Gastroesophageal sphincter (tissue), 4 donors: ENCODE measurements at regions not wholly inside any gene's neighbourhood (a gene's known extent, or its start where the extent isn't known, plus 50 kb on each side); places are given as distances from the start of the nearest gene placed in this dataset.

Experiments
- ATAC-seq: fragments of 150-250 bp; one replicate; pipeline ENCODE4 v1.9.1; 2016; ENCODE audit warnings: mild to moderate bottlenecking, moderate library complexity
- H3K27ac ChIP-seq, 4 donors: fragments of 200-600 bp; sonication (generic) in 3 of 4; 1 replicate in 3 of 4; 2 replicates in 1 of 4; pipeline ENCODE4 v1.5.1; 2016 to 2019
- H3K27me3 ChIP-seq: fragments of 200-600 bp; sonication (generic); one replicate; pipeline ENCODE4 v1.5.1; 2019
- H3K36me3 ChIP-seq, 2 donors: fragments of 200-600 bp; sonication (generic); one replicate each; pipeline ENCODE4 v1.5.1; 2019; ENCODE audit warnings: control low read depth in 1 of 2
- H3K4me1 ChIP-seq, 3 donors: fragments of 200-600 bp; sonication (generic); 1 replicate in 2 of 3; 2 replicates in 1 of 3; pipeline ENCODE4 v1.5.1; 2016 to 2019; ENCODE audit warnings: control low read depth in 2 of 3
- H3K4me3 ChIP-seq, 2 donors: fragments of 200-600 bp; sonication (generic); one replicate each; pipeline ENCODE4 v1.5.1; 2019; ENCODE audit warnings: mild to moderate bottlenecking in 1 of 2, moderate library complexity in 1 of 2
- H3K9me3 ChIP-seq, 3 donors: fragments of 200-600 bp; sonication (generic); one replicate each; pipeline ENCODE4 v1.5.1; 2017 to 2019; ENCODE audit warnings: control low read depth in 2 of 3
- CTCF ChIP-seq, 4 experiments: fragments of 200-600 bp in 2 of 4; fragments of 450-650 bp in 2 of 4; sonication (generic) in 1 of 4; IDR thresholded peaks; one replicate each; pipeline ENCODE4 v1.5.1; 2017 to 2019; ENCODE audit warnings: antibody characterized with exemption in 4 of 4, mild to moderate bottlenecking in 2 of 4, moderate library complexity in 2 of 4
- EP300 ChIP-seq: sonication (generic); formaldehyde crosslinking; IDR thresholded peaks from one replicate; pipeline ENCODE4 v1.6.1; 2017; ENCODE audit warnings: antibody characterized with exemption, mild to moderate bottlenecking
- POLR2A ChIP-seq, 2 donors: fragments of 450-650 bp; IDR thresholded peaks; one replicate each; pipeline ENCODE4 v1.6.1; 2017; ENCODE audit warnings: antibody characterized with exemption in 2 of 2, mild to moderate bottlenecking in 2 of 2, moderate library complexity in 1 of 2
- POLR2AphosphoS5 ChIP-seq: sonication (generic); formaldehyde crosslinking; IDR thresholded peaks from one replicate; pipeline ENCODE4 v1.6.1; 2017; ENCODE audit warnings: antibody characterized with exemption
- WGBS, 2 donors: methylation state at CpG; one replicate each; pipeline ENCODE4 v1.1.5; 2018; ENCODE audit warnings: low coverage in 1 of 2; 5-methylcytosine and 5-hydroxymethylcytosine counted together

- Histone ChIP-seq H3K27me3 (no peaks in the 10 kb centered on the region), H3K4me1 (no peaks in the 10 kb centered on the region), H3K27ac (no peak overlapping the region), H3K9me3 (no peaks in the 10 kb centered on the region), H3K36me3 (no peaks in the 10 kb centered on the region), H3K4me3 (no peak overlapping the region)
- no peak for TF ChIP-seq POLR2A (IDR thresholded peaks at IDR 0.05)
- no peak for TF ChIP-seq CTCF (IDR thresholded peaks at IDR 0.05)
- ATAC-seq, result no peak
- WGBS, 2 donors, result 65 to 69% methylated on average over 3 to 4 of the region's 4 CpGs
Measured at GRCh38 chr1:218079347-218079746, 205.7 kb upstream of the RRP15 start.

- Histone ChIP-seq H3K9me3 (no peaks in the 10 kb centered on the region), H3K27me3 (no peaks in the 10 kb centered on the region), H3K4me3 (no peak overlapping the region), H3K36me3 (no peaks in the 10 kb centered on the region), H3K27ac (no peak overlapping the region), H3K4me1 (no peaks in the 10 kb centered on the region)
- ATAC-seq, result no peak
- no peak for TF ChIP-seq EP300
- no peak for TF ChIP-seq CTCF (IDR thresholded peaks at IDR 0.05)
- no peak for TF ChIP-seq POLR2AphosphoS5
- no peak for TF ChIP-seq POLR2A (IDR thresholded peaks at IDR 0.05)
- WGBS, 2 donors, result 81 to 97% methylated on average over 5 of the region's 5 CpGs
Measured at GRCh38 chr1:218079820-218080219, 205.3 kb upstream of the RRP15 start.

- Histone ChIP-seq H3K9me3 (no peaks in the 10 kb centered on the region), H3K4me3 (no peak overlapping the region), H3K27me3 (no peaks in the 10 kb centered on the region), H3K36me3 (no peaks in the 10 kb centered on the region), H3K27ac (no peak overlapping the region), H3K4me1 (no peaks in the 10 kb centered on the region)
- TF ChIP-seq POLR2A (IDR thresholded peaks at IDR 0.05), result no peak
- no peak for TF ChIP-seq CTCF (IDR thresholded peaks at IDR 0.05)
- 70 to 100% methylated on average over 2 to 5 of the region's 5 CpGs for WGBS, 2 donors
- ATAC-seq, result no peak
Measured at GRCh38 chr1:218080863-218081262, 204.2 kb upstream of the RRP15 start.

- no peaks in the 10 kb centered on the region for H3K36me3 ChIP-seq
- TF ChIP-seq CTCF (IDR thresholded peaks at IDR 0.05) (no peak), POLR2AphosphoS5 (no peak), POLR2A (IDR thresholded peaks at IDR 0.05) (no peak), EP300 (no peak)
- H3K4me3 ChIP-seq, result no peak overlapping the region
- H3K27me3 ChIP-seq, result no peaks in the 10 kb centered on the region
- no peak for ATAC-seq
- no peaks in the 10 kb centered on the region for H3K9me3 ChIP-seq
- no peaks in the 10 kb centered on the region for H3K4me1 ChIP-seq
- H3K27ac ChIP-seq, result no peak overlapping the region
Measured at GRCh38 chr1:218081358-218081757, 203.7 kb upstream of the RRP15 start.

- 86 to 88% methylated on average over 1 of the region's 1 CpG for WGBS, 2 donors
- Histone ChIP-seq H3K9me3 (no peaks in the 10 kb centered on the region), H3K4me3 (no peak overlapping the region), H3K27me3 (no peaks in the 10 kb centered on the region), H3K27ac (no peak overlapping the region), H3K36me3 (no peaks in the 10 kb centered on the region), H3K4me1 (no peaks in the 10 kb centered on the region)
- no peak for TF ChIP-seq POLR2AphosphoS5
- no peak for TF ChIP-seq EP300
- TF ChIP-seq CTCF (IDR thresholded peaks at IDR 0.05), result no peak
- TF ChIP-seq POLR2A (IDR thresholded peaks at IDR 0.05), result no peak
- ATAC-seq, result no peak
Measured at GRCh38 chr1:218090459-218090858, 194.6 kb upstream of the RRP15 start.
